DOHH2 (cell line): ENCODE measurements at regions not wholly inside any gene's neighbourhood (a gene's known extent, or its start where the extent isn't known, plus 50 kb on each side); places are given as distances from the start of the nearest gene placed in this dataset.

Source experiments
- EZH2phosphoT487 ChIP-seq: fragments of 200-600 bp; sonication (generic); IDR thresholded peaks from 2 replicates; pipeline ENCODE4 v1.6.1; 2017; ENCODE audit warnings: borderline replicate concordance, mild to moderate bottlenecking, antibody characterized with exemption, low read length, moderate library complexity, mixed read lengths
- TF ChIP-seq, protein P1 (sequence below): fragments of 200-600 bp; sonication (generic); IDR thresholded peaks from one replicate; pipeline ENCODE4 v1.5.1; 2014; ENCODE audit warnings: antibody characterized with exemption, mild to moderate bottlenecking, low read depth, low read length; ENCODE audit not compliant: poor library complexity, severe bottlenecking

GRCh38 chr13:73473016-73473415 lies 414.2 kb downstream of the KLF5 start:
- TF ChIP-seq, protein P1, sequence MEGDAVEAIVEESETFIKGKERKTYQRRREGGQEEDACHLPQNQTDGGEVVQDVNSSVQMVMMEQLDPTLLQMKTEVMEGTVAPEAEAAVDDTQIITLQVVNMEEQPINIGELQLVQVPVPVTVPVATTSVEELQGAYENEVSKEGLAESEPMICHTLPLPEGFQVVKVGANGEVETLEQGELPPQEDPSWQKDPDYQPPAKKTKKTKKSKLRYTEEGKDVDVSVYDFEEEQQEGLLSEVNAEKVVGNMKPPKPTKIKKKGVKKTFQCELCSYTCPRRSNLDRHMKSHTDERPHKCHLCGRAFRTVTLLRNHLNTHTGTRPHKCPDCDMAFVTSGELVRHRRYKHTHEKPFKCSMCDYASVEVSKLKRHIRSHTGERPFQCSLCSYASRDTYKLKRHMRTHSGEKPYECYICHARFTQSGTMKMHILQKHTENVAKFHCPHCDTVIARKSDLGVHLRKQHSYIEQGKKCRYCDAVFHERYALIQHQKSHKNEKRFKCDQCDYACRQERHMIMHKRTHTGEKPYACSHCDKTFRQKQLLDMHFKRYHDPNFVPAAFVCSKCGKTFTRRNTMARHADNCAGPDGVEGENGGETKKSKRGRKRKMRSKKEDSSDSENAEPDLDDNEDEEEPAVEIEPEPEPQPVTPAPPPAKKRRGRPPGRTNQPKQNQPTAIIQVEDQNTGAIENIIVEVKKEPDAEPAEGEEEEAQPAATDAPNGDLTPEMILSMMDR = no peak
- TF ChIP-seq EZH2phosphoT487 = no peak
